22Rv1 (cell line): ENCODE measurements at regions not wholly inside any gene's neighbourhood (a gene's known extent, or its start where the extent isn't known, plus 50 kb on each side); places are given as distances from the start of the nearest gene placed in this dataset.

Experiments used
- ZFX ChIP-seq: fragments of 450-650 bp; IDR thresholded peaks from 2 replicates; pipeline ENCODE4 v1.6.1; 2017; ENCODE audit warnings: antibody characterized with exemption, borderline replicate concordance
- TF ChIP-seq, protein P1 (sequence below): fragments of 450-650 bp; IDR thresholded peaks from 2 replicates; pipeline ENCODE4 v1.5.1; 2017; ENCODE audit warnings: mild to moderate bottlenecking

DNA sequence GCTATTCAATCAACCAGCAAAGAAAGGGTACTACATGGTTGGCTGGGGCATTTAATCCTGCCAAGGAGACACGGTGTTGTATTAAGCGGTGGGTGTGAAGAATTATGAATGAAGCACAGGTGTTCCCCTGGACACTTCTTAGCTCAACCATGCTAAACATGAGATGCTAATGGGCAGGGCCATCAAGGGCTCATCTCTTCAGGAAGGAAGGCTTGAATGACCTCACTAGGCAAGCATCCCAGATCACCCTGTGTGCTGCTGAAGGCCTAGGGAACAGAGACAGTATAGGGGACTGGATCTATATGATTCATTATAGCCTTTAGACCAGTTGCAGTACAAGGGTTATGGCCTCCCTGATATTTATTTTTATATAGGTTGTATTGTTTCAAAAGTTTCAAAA is 221.3 kb upstream of the SLCO3A1 start:
- TF ChIP-seq, protein P1, sequence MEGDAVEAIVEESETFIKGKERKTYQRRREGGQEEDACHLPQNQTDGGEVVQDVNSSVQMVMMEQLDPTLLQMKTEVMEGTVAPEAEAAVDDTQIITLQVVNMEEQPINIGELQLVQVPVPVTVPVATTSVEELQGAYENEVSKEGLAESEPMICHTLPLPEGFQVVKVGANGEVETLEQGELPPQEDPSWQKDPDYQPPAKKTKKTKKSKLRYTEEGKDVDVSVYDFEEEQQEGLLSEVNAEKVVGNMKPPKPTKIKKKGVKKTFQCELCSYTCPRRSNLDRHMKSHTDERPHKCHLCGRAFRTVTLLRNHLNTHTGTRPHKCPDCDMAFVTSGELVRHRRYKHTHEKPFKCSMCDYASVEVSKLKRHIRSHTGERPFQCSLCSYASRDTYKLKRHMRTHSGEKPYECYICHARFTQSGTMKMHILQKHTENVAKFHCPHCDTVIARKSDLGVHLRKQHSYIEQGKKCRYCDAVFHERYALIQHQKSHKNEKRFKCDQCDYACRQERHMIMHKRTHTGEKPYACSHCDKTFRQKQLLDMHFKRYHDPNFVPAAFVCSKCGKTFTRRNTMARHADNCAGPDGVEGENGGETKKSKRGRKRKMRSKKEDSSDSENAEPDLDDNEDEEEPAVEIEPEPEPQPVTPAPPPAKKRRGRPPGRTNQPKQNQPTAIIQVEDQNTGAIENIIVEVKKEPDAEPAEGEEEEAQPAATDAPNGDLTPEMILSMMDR: no peak
- TF ChIP-seq ZFX: no peak
